ENCODE measurements at regions not wholly inside any gene's neighbourhood (a gene's known extent, or its start where the extent isn't known, plus 50 kb on each side); places are given as distances from the start of the nearest gene placed in this dataset.
"Not testable (repeated sequence)": the region's sequence is repeated elsewhere in the genome, so short reads cannot be mapped to it uniquely, and the experiment has no call there.

DNA sequence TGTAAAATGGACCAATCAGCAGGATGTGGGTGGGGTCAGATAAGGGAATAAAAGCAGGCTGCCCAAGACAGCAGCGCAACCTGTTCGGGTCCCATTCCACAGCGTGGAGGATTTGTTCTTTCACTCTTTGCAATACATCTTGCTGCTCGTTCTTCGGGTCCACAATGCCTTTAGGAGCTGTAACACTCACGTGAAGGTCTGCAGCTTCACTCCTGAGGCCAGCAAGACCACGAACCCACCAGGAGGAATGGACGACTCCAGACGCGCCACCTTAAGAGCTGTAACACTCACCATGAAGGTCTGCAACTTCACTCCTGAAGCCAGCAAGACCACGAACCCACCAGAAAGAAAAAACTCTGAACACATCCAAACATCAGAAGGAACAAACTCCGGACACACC is 71.5 kb upstream of the PPP2R5C start:
- TF ChIP-seq, protein P1, sequence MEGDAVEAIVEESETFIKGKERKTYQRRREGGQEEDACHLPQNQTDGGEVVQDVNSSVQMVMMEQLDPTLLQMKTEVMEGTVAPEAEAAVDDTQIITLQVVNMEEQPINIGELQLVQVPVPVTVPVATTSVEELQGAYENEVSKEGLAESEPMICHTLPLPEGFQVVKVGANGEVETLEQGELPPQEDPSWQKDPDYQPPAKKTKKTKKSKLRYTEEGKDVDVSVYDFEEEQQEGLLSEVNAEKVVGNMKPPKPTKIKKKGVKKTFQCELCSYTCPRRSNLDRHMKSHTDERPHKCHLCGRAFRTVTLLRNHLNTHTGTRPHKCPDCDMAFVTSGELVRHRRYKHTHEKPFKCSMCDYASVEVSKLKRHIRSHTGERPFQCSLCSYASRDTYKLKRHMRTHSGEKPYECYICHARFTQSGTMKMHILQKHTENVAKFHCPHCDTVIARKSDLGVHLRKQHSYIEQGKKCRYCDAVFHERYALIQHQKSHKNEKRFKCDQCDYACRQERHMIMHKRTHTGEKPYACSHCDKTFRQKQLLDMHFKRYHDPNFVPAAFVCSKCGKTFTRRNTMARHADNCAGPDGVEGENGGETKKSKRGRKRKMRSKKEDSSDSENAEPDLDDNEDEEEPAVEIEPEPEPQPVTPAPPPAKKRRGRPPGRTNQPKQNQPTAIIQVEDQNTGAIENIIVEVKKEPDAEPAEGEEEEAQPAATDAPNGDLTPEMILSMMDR (conservative IDR thresholded peaks at IDR 0.05 in 1 of 2, IDR thresholded peaks at IDR 0.05 in 1 of 2; ENCODE audit: extremely low read depth in 1 of 2, insufficient read depth in 1 of 2, low read depth in 1 of 2, low read length in 2 of 2): not testable (repeated sequence)
- not testable (repeated sequence) for TF ChIP-seq EZH2 (IDR thresholded peaks at IDR 0.05; ENCODE audit: borderline replicate concordance, low read length)
